ENCODE measurements at regions not wholly inside any gene's neighbourhood (a gene's known extent, or its start where the extent isn't known, plus 50 kb on each side); places are given as distances from the start of the nearest gene placed in this dataset.

DNA sequence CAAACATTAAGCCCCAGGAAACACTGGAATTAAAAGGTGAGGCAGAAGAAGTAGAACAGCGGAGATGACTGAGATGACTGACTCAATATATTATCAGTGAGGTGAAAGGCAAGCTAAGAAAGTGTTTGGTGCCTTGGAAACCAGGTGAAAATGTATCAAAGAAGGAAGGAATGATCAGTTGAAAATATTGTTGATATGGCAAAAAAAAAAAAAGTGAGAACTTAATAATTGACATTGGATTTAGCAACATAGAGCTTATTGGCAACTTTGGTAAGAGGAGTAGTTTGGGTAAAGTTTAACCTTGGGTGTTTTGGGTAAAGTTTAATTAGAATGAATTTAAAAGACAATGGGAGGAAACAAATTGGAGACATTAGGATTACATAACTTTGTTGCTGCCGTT is 127.7 kb upstream of the MYOCD start:
- TF ChIP-seq EZH2 (IDR thresholded peaks at IDR 0.05) (no peak), FOXP2 (optimal IDR thresholded peaks at IDR 0.05; ENCODE audit: control extremely low read depth, extremely low read length, insufficient read depth) (no peak), POLR2AphosphoS5 (IDR thresholded peaks at IDR 0.05; ENCODE audit: borderline replicate concordance, low read depth, low read length) (no peak)
